Natural killer cell (primary cell): ENCODE measurements at regions not wholly inside any gene's neighbourhood (a gene's known extent, or its start where the extent isn't known, plus 50 kb on each side); places are given as distances from the start of the nearest gene placed in this dataset.
"Not testable (repeated sequence)": the region's sequence is repeated elsewhere in the genome, so short reads cannot be mapped to it uniquely, and the experiment has no call there.

Source experiments
- ATAC-seq, 3 donors: fragments of 150-1000 bp in 2 of 3; fragments of 200-7000 bp in 1 of 3; cut with Tn5 transposase; 1 replicate in 1 of 3; 2 replicates in 2 of 3; pipeline ENCODE4 v1.10.0; 2021; ENCODE audit warnings: mild to moderate bottlenecking in 2 of 3, moderate library complexity in 2 of 3
- DNase-seq, 2 donors: peaks; one replicate each; pipeline versions ENCODE4 v3.0.0 to v3.0.0-alpha.2; 2013 to 2021; ENCODE audit warnings: mixed read lengths in 1 of 2
- H3K27ac ChIP-seq: one replicate; pipeline ENCODE4 v1.5.1; 2013; ENCODE audit warnings: mild to moderate bottlenecking, low read length
- H3K27me3 ChIP-seq: one replicate; pipeline ENCODE4 v1.6.1; 2013; ENCODE audit warnings: low read length; ENCODE audit not compliant: control insufficient read depth, insufficient read depth
- H3K36me3 ChIP-seq: one replicate; pipeline ENCODE4 v1.6.1; 2013; ENCODE audit warnings: low read length; ENCODE audit not compliant: control insufficient read depth, insufficient read depth
- H3K4me1 ChIP-seq: one replicate; pipeline ENCODE4 v1.6.1; 2013; ENCODE audit warnings: low read length; ENCODE audit not compliant: control insufficient read depth, insufficient read depth
- H3K4me3 ChIP-seq: one replicate; pipeline ENCODE4 v1.5.1; 2013; ENCODE audit warnings: low read length
- H3K9me3 ChIP-seq: one replicate; pipeline ENCODE4 v1.6.1; 2013; ENCODE audit warnings: low read length; ENCODE audit not compliant: control insufficient read depth, insufficient read depth
- H3K27ac Mint-ChIP-seq, 2 donors: one replicate each; pipeline ENCODE4 v1.8.0; 2022; ENCODE audit warnings: mild to moderate bottlenecking in 2 of 2, mixed read lengths in 2 of 2, moderate library complexity in 1 of 2
- H3K27me3 Mint-ChIP-seq, 2 donors: one replicate each; pipeline ENCODE4 v1.8.0; 2022; ENCODE audit warnings: low read depth in 2 of 2, mixed read lengths in 2 of 2
- H3K36me3 Mint-ChIP-seq: one replicate; pipeline ENCODE4 v1.8.0; 2022; ENCODE audit warnings: mixed read lengths
- H3K4me1 Mint-ChIP-seq, 2 donors: one replicate each; pipeline ENCODE4 v1.8.0; 2022; ENCODE audit warnings: mixed read lengths in 2 of 2
- H3K4me3 Mint-ChIP-seq: one replicate; pipeline ENCODE4 v1.8.0; 2022; ENCODE audit warnings: mild to moderate bottlenecking, moderate library complexity, mixed read lengths
- H3K9me3 Mint-ChIP-seq, 2 donors: one replicate each; pipeline ENCODE4 v1.8.0; 2022; ENCODE audit warnings: mixed read lengths in 2 of 2
- WGBS: methylation state at CpG from one replicate; pipeline ENCODE4 v1.1.7; 2013; ENCODE audit warnings: missing lambda C conversion rate; ENCODE audit not compliant: insufficient coverage; 5-methylcytosine and 5-hydroxymethylcytosine counted together
- intact Hi-C: fragments of 100-400 bp; cut with micrococcal nuclease; formaldehyde crosslinking; loops from one replicate; pipeline ENCODE4 v1.14.2; 2022

GRCh38 chr21:5071180-5071579 is 5450.2 kb upstream of the TPTE start:
- intact Hi-C loops, result not testable (repeated sequence)

DNA sequence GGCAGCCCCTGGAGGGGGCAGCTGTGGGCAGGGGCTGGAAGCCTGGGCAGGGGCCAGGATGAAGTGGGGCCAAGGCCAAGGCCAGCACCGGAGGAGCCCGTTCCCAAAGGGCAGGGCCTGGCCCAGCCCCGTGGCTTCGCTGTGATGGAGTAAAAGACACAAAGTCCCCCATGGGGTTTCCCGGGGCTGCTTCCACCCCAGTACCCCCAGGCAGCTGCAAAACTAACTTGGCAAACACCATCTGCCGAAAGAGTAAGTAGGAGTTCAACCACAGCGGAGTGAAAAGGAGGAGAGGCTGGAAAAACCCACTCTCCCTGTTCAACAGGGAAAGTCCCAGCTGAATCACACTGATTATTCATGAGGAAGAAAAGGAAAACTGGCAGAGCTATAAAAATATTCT is 5444.5 kb upstream of the TPTE start:
- WGBS, result no CpG with 5 or more reads among the region's 7 CpGs
- H3K4me3 Mint-ChIP-seq, H3K4me1 ChIP-seq, DNase-seq, H3K9me3 Mint-ChIP-seq, H3K4me3 ChIP-seq, ATAC-seq, H3K4me1 Mint-ChIP-seq, H3K9me3 ChIP-seq, H3K27me3 ChIP-seq, H3K27ac ChIP-seq, intact Hi-C loops, H3K27ac Mint-ChIP-seq, H3K36me3 Mint-ChIP-seq, H3K27me3 Mint-ChIP-seq, H3K36me3 ChIP-seq: not testable (repeated sequence)

More at GRCh38 chr21:5071180-5071579, 5450.2 kb upstream of the TPTE start:
- not testable (repeated sequence) for H3K27me3 ChIP-seq, H3K4me3 Mint-ChIP-seq, ATAC-seq, H3K27ac Mint-ChIP-seq, H3K9me3 ChIP-seq, DNase-seq, H3K27me3 Mint-ChIP-seq, H3K36me3 ChIP-seq, H3K4me1 ChIP-seq, H3K4me1 Mint-ChIP-seq, H3K27ac ChIP-seq, H3K36me3 Mint-ChIP-seq, H3K9me3 Mint-ChIP-seq, H3K4me3 ChIP-seq
- WGBS, result no CpG with 5 or more reads among the region's 2 CpGs

DNA sequence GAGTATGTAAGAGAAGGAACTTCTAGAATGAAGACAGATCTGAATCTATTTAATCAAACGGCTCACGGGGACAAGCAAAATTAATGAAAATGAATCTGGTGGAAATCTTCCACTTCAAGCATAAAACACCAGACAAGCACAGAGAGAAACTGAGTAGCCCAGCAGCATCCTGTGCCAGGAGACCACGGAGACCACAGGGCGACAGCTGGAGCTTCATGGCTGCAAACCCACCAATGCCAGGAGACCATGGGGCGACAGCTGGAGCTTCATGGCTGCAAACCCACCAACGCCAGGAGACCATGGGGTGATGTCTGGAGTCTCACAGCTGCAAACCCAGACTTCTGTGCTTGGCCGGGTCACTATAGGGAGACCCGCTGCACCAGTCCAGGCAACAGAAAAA is 5442.0 kb upstream of the TPTE start:
- H3K9me3 ChIP-seq, H3K4me1 ChIP-seq, H3K36me3 ChIP-seq, H3K4me1 Mint-ChIP-seq, H3K27me3 Mint-ChIP-seq, H3K4me3 ChIP-seq, H3K4me3 Mint-ChIP-seq, intact Hi-C loops, H3K9me3 Mint-ChIP-seq, DNase-seq, H3K27ac Mint-ChIP-seq, H3K27me3 ChIP-seq, H3K27ac ChIP-seq, H3K36me3 Mint-ChIP-seq: not testable (repeated sequence)
- no CpG with 5 or more reads among the region's 8 CpGs for WGBS
- ATAC-seq, result peak in 1 of 3 donors; percentile 26

DNA sequence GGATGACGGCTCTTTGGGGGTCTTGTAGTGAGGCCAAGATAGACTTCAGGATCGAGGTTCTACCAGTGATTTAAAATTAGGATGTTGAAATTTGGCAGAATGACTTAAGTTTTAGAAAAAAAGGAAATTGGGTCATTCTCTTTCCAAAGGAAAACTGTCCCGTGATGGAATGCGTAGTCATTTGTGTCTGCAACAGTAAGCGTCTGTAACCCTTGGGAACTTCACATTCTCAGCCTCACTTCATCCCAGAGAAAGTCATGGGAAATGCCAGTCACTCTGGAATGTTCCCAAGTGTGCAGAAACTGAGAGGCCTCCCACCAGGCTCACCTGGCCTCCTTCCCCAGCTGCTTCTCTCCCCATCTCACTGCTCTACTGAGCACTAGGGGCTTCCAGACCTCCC is 5441.4 kb upstream of the TPTE start:
- H3K36me3 ChIP-seq, H3K4me1 ChIP-seq, ATAC-seq, H3K27ac Mint-ChIP-seq, H3K9me3 ChIP-seq, DNase-seq, H3K4me1 Mint-ChIP-seq, H3K27ac ChIP-seq, H3K27me3 ChIP-seq, H3K4me3 Mint-ChIP-seq, H3K36me3 Mint-ChIP-seq, H3K27me3 Mint-ChIP-seq, intact Hi-C loops, H3K4me3 ChIP-seq, H3K9me3 Mint-ChIP-seq: not testable (repeated sequence)
- WGBS, result no CpG with 5 or more reads among the region's 5 CpGs

DNA sequence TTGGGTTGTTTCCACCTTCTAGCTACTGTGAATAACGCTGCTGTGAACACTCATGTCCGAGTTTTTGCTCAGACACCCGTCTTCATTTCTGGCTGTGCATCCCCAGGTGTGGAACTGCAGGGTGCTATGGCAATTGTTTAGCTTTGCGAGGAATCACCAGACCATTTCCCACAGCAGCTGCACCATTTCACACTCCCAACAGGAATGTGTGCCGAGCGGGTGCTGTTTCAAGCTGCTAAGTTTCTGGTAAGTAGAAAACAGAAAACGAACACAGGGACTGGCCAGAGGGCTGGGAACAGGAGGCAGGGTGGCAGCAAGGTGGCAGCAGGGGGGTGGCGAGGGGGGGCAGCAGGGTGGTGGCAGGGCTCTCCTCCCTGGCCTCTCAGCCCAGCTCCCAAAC is 5437.1 kb upstream of the TPTE start:
- H3K27me3 Mint-ChIP-seq, DNase-seq, H3K4me1 Mint-ChIP-seq, H3K4me3 ChIP-seq, H3K9me3 Mint-ChIP-seq, H3K4me1 ChIP-seq, intact Hi-C loops, H3K27me3 ChIP-seq, H3K36me3 Mint-ChIP-seq, ATAC-seq, H3K4me3 Mint-ChIP-seq, H3K27ac Mint-ChIP-seq, H3K36me3 ChIP-seq, H3K27ac ChIP-seq, H3K9me3 ChIP-seq: not testable (repeated sequence)
- no CpG with 5 or more reads among the region's 8 CpGs for WGBS

DNA sequence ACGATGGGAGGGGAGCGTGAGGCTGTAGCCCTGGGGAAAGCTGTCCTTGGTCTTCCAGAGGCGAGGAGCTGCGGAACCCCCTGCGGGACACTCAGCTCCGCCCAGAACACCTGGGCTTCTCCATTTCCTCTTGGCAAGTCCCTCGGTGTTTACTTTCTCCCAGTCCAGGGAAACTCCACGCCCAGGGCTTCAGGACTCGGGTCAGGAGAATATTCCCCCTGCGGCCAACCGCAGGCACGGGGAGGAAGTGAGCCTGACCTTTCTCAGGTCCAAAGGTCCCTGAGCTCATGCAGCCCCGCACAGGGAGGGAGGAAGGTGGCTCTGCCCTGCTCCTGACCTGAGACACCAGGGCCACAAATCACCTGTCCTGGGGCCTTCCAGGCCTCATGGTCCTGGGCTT is 5435.9 kb upstream of the TPTE start:
- ATAC-seq, H3K4me3 Mint-ChIP-seq, H3K4me1 ChIP-seq, H3K9me3 ChIP-seq, DNase-seq, H3K27ac Mint-ChIP-seq, intact Hi-C loops, H3K9me3 Mint-ChIP-seq, H3K36me3 ChIP-seq, H3K4me3 ChIP-seq, H3K27me3 ChIP-seq, H3K27me3 Mint-ChIP-seq, H3K27ac ChIP-seq, H3K4me1 Mint-ChIP-seq, H3K36me3 Mint-ChIP-seq: not testable (repeated sequence)
- WGBS, result no CpG with 5 or more reads among the region's 13 CpGs

GRCh38 chr21:5086416-5086815 is 5435.0 kb upstream of the TPTE start:
- H3K4me1 Mint-ChIP-seq, H3K9me3 Mint-ChIP-seq, DNase-seq, H3K36me3 ChIP-seq, H3K27me3 Mint-ChIP-seq, H3K4me3 Mint-ChIP-seq, ATAC-seq, H3K9me3 ChIP-seq, H3K27me3 ChIP-seq, H3K4me3 ChIP-seq, H3K4me1 ChIP-seq, intact Hi-C loops, H3K27ac Mint-ChIP-seq, H3K27ac ChIP-seq, H3K36me3 Mint-ChIP-seq: not testable (repeated sequence)
- no CpG with 5 or more reads among the region's 17 CpGs for WGBS

- H3K27ac Mint-ChIP-seq, DNase-seq, ATAC-seq, H3K4me1 ChIP-seq, intact Hi-C loops, H3K36me3 Mint-ChIP-seq, H3K27ac ChIP-seq, H3K9me3 Mint-ChIP-seq, H3K27me3 ChIP-seq, H3K4me3 Mint-ChIP-seq, H3K9me3 ChIP-seq, H3K4me1 Mint-ChIP-seq, H3K27me3 Mint-ChIP-seq, H3K4me3 ChIP-seq, H3K36me3 ChIP-seq: not testable (repeated sequence)
- no CpG with 5 or more reads among the region's 20 CpGs for WGBS
Observed at GRCh38 chr21:5088820-5089219, 5432.6 kb upstream of the TPTE start.
